Testis (tissue), 2 donors: ENCODE measurements at regions not wholly inside any gene's neighbourhood (a gene's known extent, or its start where the extent isn't known, plus 50 kb on each side); places are given as distances from the start of the nearest gene placed in this dataset.

Experiments
- DNase-seq: peaks from one replicate; pipeline ENCODE4 v3.0.0-alpha.2; 2019
- H3K27ac ChIP-seq, 2 donors: fragments of 200-600 bp; sonication (generic); one replicate each; pipeline ENCODE4 v1.5.1; 2019
- H3K27me3 ChIP-seq: fragments of 200-600 bp; sonication (generic); one replicate; pipeline ENCODE4 v1.5.1; 2019
- H3K36me3 ChIP-seq: fragments of 200-600 bp; sonication (generic); one replicate; pipeline ENCODE4 v1.5.1; 2017; ENCODE audit warnings: low read depth; ENCODE audit errors: missing control alignments
- H3K4me1 ChIP-seq: fragments of 200-600 bp; sonication (generic); one replicate; pipeline ENCODE4 v1.5.1; 2019
- H3K4me3 ChIP-seq, 2 donors: fragments of 200-600 bp; sonication (generic); one replicate each; pipeline ENCODE4 v1.5.1; 2017 to 2019
- H3K9me3 ChIP-seq: fragments of 200-600 bp; sonication (generic); one replicate; pipeline ENCODE4 v1.5.1; 2017
- CTCF ChIP-seq, 3 experiments: fragments of 450-650 bp in 2 of 3; fragments of 200-600 bp in 1 of 3; sonication (generic) in 1 of 3; IDR thresholded peaks; one replicate each; pipeline ENCODE4 v1.5.1; 2016 to 2019; ENCODE audit warnings: antibody characterized with exemption in 3 of 3, mild to moderate bottlenecking in 2 of 3, moderate library complexity in 1 of 3
- POLR2A ChIP-seq: fragments of 450-650 bp; IDR thresholded peaks from one replicate; pipeline ENCODE4 v1.6.1; 2017; ENCODE audit warnings: antibody characterized with exemption, mild to moderate bottlenecking, moderate library complexity
- WGBS, 2 donors: methylation state at CpG; one replicate each; pipeline ENCODE4 v1.1.5; 2018; 5-methylcytosine and 5-hydroxymethylcytosine counted together
- intact Hi-C: fragments of 100-400 bp; cut with DNase I; formaldehyde crosslinking; loops from one replicate; pipeline ENCODE4 v1.15.1; 2023; ENCODE audit warnings: low total_unique reads

GRCh38 chr6:18335948-18336347, 51.2 kb upstream of the RNF144B start:
- intact Hi-C loops: no loop called here
- Histone ChIP-seq H3K27ac (no peak overlapping the region), H3K27me3 (no peaks in the 10 kb centered on the region), H3K9me3 (no peaks in the 10 kb centered on the region), H3K4me1 (no peaks in the 10 kb centered on the region), H3K4me3 (no peak overlapping the region), H3K36me3 (no peaks in the 10 kb centered on the region)
- 93 to 95% methylated on average over 1 of the region's 1 CpG for WGBS, 2 donors
- no peak for TF ChIP-seq POLR2A
- TF ChIP-seq CTCF (IDR thresholded peaks at IDR 0.05): no peak
- DNase-seq: no peak

GRCh38 chr6:18334251-18334650, 52.9 kb upstream of the RNF144B start:
- no peaks in the 10 kb centered on the region for H3K4me1 ChIP-seq
- intact Hi-C loops: no loop called here
- no peaks in the 10 kb centered on the region for H3K27me3 ChIP-seq
- H3K27ac ChIP-seq: no peak overlapping the region
- DNase-seq: no peak
- no peaks in the 10 kb centered on the region for H3K36me3 ChIP-seq
- WGBS, 2 donors: 98 to 100% methylated on average over 2 of the region's 2 CpGs
- no peak for TF ChIP-seq CTCF (IDR thresholded peaks at IDR 0.05)
- no peak for TF ChIP-seq POLR2A
- no peak overlapping the region for H3K4me3 ChIP-seq
- no peaks in the 10 kb centered on the region for H3K9me3 ChIP-seq

- WGBS, 2 donors: 54 to 57% methylated on average over 6 of the region's 6 CpGs
- no peak for TF ChIP-seq CTCF (IDR thresholded peaks at IDR 0.05)
- TF ChIP-seq POLR2A: no peak
- H3K27ac ChIP-seq: peak overlapping the region; percentile 55 to 75
- H3K4me1 ChIP-seq: no peaks in the 10 kb centered on the region
- H3K9me3 ChIP-seq: no peaks in the 10 kb centered on the region
- DNase-seq: no peak
- intact Hi-C loops: no loop called here
- H3K27me3 ChIP-seq: no peaks in the 10 kb centered on the region
- H3K4me3 ChIP-seq: no peak overlapping the region
- H3K36me3 ChIP-seq: no peaks in the 10 kb centered on the region
Observed at GRCh38 chr6:18330548-18331081, 56.5 kb upstream of the RNF144B start.

GRCh38 chr6:18329776-18330175, 57.4 kb upstream of the RNF144B start:
- H3K4me1 ChIP-seq: no peaks in the 10 kb centered on the region
- TF ChIP-seq POLR2A: no peak
- no peak for TF ChIP-seq CTCF (IDR thresholded peaks at IDR 0.05)
- no peak overlapping the region for H3K4me3 ChIP-seq
- DNase-seq: no peak
- H3K36me3 ChIP-seq: no peaks in the 10 kb centered on the region
- H3K27ac ChIP-seq: peak overlapping the region; percentile 32 to 75
- intact Hi-C loops: loop anchor here (5.0 kb wide), 1 partner anchor 173 kb away; no protein-coding TSS in a partner anchor
- H3K9me3 ChIP-seq: no peaks in the 10 kb centered on the region
- H3K27me3 ChIP-seq: no peaks in the 10 kb centered on the region
- WGBS, 2 donors: 41 to 44% methylated on average over 3 of the region's 3 CpGs

GRCh38 chr6:18328540-18328939, 58.6 kb upstream of the RNF144B start:
- Histone ChIP-seq H3K27ac (peak overlapping the region; percentile 10 to 75), H3K4me3 (no peak overlapping the region), H3K9me3 (no peaks in the 10 kb centered on the region), H3K4me1 (no peaks in the 10 kb centered on the region), H3K27me3 (no peaks in the 10 kb centered on the region), H3K36me3 (no peaks in the 10 kb centered on the region)
- intact Hi-C loops: loop anchor here (5.0 kb wide), 1 partner anchor 174 kb away; no protein-coding TSS in a partner anchor
- TF ChIP-seq CTCF (IDR thresholded peaks at IDR 0.05) (no peak), POLR2A (no peak)
- 37 to 43% methylated on average over 3 of the region's 3 CpGs for WGBS, 2 donors
- no peak for DNase-seq
